ENCODE measurements at regions not wholly inside any gene's neighbourhood (a gene's known extent, or its start where the extent isn't known, plus 50 kb on each side); places are given as distances from the start of the nearest gene placed in this dataset.

DNA sequence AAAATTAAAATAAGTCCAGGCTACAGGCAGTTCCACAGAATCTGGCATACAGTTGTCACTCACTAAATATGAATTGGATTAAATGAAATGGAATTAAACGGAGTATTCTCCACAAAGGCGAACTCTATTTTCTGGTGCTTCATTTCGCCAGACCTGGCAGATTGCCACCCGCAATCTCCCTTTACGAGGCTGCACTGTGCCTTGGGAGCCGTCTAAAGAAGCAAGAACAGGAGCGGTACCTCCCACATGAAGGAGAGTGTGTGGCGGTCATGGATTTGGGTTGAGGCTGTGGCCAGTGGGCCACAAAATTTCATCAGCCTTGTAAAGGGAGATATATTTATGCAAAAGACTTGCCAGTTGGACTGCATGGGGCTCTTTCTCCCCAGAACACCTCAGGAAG is 151.0 kb downstream of the OSR1 start:
- in situ Hi-C loops (cut with MboI) = no loop called here
- no peak for DNase-seq
- H3K9ac ChIP-seq = no peak overlapping the region
- no peaks in the 10 kb centered on the region for H3F3A ChIP-seq (ENCODE audit: insufficient read depth)
- H3K27me3 ChIP-seq (replicated peaks; ENCODE audit: insufficient read depth) = no peaks in the 10 kb centered on the region
- H3K27ac ChIP-seq = no peak overlapping the region
- H3K4me1 ChIP-seq (ENCODE audit: insufficient read depth) = no peaks in the 10 kb centered on the region
- H3K36me3 ChIP-seq (ENCODE audit: low read depth) = no peaks in the 10 kb centered on the region
- no peaks in the 10 kb centered on the region for H3K9me2 ChIP-seq (ENCODE audit: insufficient read depth)
- TF ChIP-seq EZH2 (IDR thresholded peaks at IDR 0.05; ENCODE audit: insufficient read depth, poor library complexity, severe bottlenecking) (no peak), EZH2phosphoT487 (IDR thresholded peaks at IDR 0.05; ENCODE audit: insufficient read depth, low read depth) (no peak)
- H2AFZ ChIP-seq = no peak overlapping the region
- H3K79me2 ChIP-seq (ENCODE audit: insufficient read depth) = no peaks in the 10 kb centered on the region
- no peaks in the 10 kb centered on the region for H3K9me3 ChIP-seq (ENCODE audit: low read depth)
- WGBS, 2 experiments (ENCODE audit: low coverage in 1 of 2, low lambda C conversion rate in 2 of 2, missing lambda C conversion rate in 2 of 2) = 78 to 83% methylated on average over 8 of the region's 8 CpGs
- H4K20me1 ChIP-seq (ENCODE audit: insufficient read depth) = no peaks in the 10 kb centered on the region
- no peak overlapping the region for H3K4me3 ChIP-seq
- H3K4me2 ChIP-seq (ENCODE audit: unreplicated experiment) = no peak overlapping the region

- TF ChIP-seq EZH2 (IDR thresholded peaks at IDR 0.05; ENCODE audit: insufficient read depth, poor library complexity, severe bottlenecking) (no peak), EZH2phosphoT487 (IDR thresholded peaks at IDR 0.05; ENCODE audit: insufficient read depth, low read depth) (no peak)
- peak; percentile 11 for DNase-seq
- Histone ChIP-seq H3K79me2 (ENCODE audit: insufficient read depth) (no peaks in the 10 kb centered on the region), H3K4me3 (no peak overlapping the region), H3F3A (ENCODE audit: insufficient read depth) (no peaks in the 10 kb centered on the region), H3K4me2 (ENCODE audit: unreplicated experiment) (no peak overlapping the region), H2AFZ (no peak overlapping the region), H4K20me1 (ENCODE audit: insufficient read depth) (no peaks in the 10 kb centered on the region), H3K27me3 (replicated peaks; ENCODE audit: insufficient read depth) (no peaks in the 10 kb centered on the region), H3K9me2 (ENCODE audit: insufficient read depth) (no peaks in the 10 kb centered on the region), H3K27ac (no peak overlapping the region), H3K4me1 (ENCODE audit: insufficient read depth) (no peaks in the 10 kb centered on the region), H3K9me3 (ENCODE audit: low read depth) (no peaks in the 10 kb centered on the region), H3K9ac (no peak overlapping the region), H3K36me3 (ENCODE audit: low read depth) (no peaks in the 10 kb centered on the region)
- 55 to 56% methylated on average over 4 of the region's 4 CpGs for WGBS, 2 experiments (ENCODE audit: low coverage in 1 of 2, low lambda C conversion rate in 2 of 2, missing lambda C conversion rate in 2 of 2)
- in situ Hi-C loops (cut with MboI) = no loop called here
Measured at GRCh38 chr2:19205983-19206533, 152.4 kb downstream of the OSR1 start.

DNA sequence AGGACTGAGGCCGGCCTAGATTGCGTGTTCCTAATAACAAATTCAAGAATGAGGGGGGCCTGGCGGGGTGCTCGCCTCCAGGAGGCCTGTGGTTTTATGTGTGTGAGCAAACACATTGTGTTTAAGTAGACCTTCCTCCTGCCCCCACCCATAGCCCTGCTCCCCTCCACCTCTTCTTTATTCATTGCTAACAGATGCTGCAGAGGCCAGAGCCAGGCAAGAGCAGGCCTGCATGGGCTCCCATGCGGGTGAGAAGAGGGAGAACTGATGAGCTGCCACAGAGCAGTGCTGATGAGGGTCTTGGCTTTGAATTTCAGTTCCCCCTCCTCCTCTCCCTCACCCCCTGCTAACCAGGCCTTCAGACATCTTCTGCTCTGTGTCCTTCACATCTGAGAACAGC is 154.6 kb downstream of the OSR1 start:
- no peaks in the 10 kb centered on the region for H3K4me1 ChIP-seq (ENCODE audit: insufficient read depth)
- H3K79me2 ChIP-seq (ENCODE audit: insufficient read depth) = no peaks in the 10 kb centered on the region
- no peaks in the 10 kb centered on the region for H3K27me3 ChIP-seq (replicated peaks; ENCODE audit: insufficient read depth)
- H3K36me3 ChIP-seq (ENCODE audit: low read depth) = no peaks in the 10 kb centered on the region
- in situ Hi-C loops (cut with MboI) = no loop called here
- H4K20me1 ChIP-seq (ENCODE audit: insufficient read depth) = no peaks in the 10 kb centered on the region
- H3K9ac ChIP-seq = no peak overlapping the region
- no peaks in the 10 kb centered on the region for H3K9me3 ChIP-seq (ENCODE audit: low read depth)
- H3K27ac ChIP-seq = no peak overlapping the region
- 97 to 100% methylated on average over 4 to 5 of the region's 5 CpGs for WGBS, 2 experiments (ENCODE audit: low coverage in 1 of 2, low lambda C conversion rate in 2 of 2, missing lambda C conversion rate in 2 of 2)
- no peak overlapping the region for H3K4me3 ChIP-seq
- DNase-seq = no peak
- H3F3A ChIP-seq (ENCODE audit: insufficient read depth) = no peaks in the 10 kb centered on the region
- no peaks in the 10 kb centered on the region for H3K9me2 ChIP-seq (ENCODE audit: insufficient read depth)
- H2AFZ ChIP-seq = no peak overlapping the region
- TF ChIP-seq EZH2phosphoT487 (IDR thresholded peaks at IDR 0.05; ENCODE audit: insufficient read depth, low read depth) (no peak), EZH2 (IDR thresholded peaks at IDR 0.05; ENCODE audit: insufficient read depth, poor library complexity, severe bottlenecking) (no peak)
- no peak overlapping the region for H3K4me2 ChIP-seq (ENCODE audit: unreplicated experiment)

DNA sequence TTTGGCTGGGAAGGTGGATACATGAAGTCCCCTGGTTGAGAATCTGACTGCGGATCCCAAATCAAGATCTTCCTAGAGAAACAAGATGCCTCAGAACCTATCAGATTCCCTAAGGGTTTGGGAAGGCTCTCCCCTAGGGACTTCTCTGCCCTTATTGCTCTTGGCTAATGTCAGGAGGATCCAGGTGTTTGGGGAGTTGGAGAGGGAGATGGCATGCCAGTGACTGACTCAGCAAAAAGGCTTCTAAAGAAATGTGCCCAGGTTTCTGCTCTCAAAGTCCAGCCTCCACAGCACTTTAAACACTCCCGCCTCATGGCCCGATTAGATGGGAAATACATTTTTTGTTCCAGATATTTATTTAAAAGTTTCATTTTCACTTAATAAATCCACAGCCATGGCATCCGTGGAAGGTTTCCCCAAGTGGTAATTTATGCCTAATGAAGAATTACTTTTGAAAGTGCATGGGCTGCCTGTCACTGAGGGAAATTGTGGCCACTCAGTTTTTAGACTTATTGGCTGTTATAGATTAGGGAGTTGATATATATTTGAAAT is 156.4 kb downstream of the OSR1 start:
- H3K79me2 ChIP-seq (ENCODE audit: insufficient read depth) = no peaks in the 10 kb centered on the region
- no peak overlapping the region for H2AFZ ChIP-seq
- no peaks in the 10 kb centered on the region for H3K36me3 ChIP-seq (ENCODE audit: low read depth)
- H3K27me3 ChIP-seq (replicated peaks; ENCODE audit: insufficient read depth) = no peaks in the 10 kb centered on the region
- H4K20me1 ChIP-seq (ENCODE audit: insufficient read depth) = no peaks in the 10 kb centered on the region
- no peaks in the 10 kb centered on the region for H3F3A ChIP-seq (ENCODE audit: insufficient read depth)
- no peaks in the 10 kb centered on the region for H3K4me1 ChIP-seq (ENCODE audit: insufficient read depth)
- peaks cover 7% of the 10 kb centered on the region for H3K9me3 ChIP-seq (ENCODE audit: low read depth)
- H3K9ac ChIP-seq = no peak overlapping the region
- in situ Hi-C loops (cut with MboI) = no loop called here
- no peak for TF ChIP-seq EZH2 (IDR thresholded peaks at IDR 0.05; ENCODE audit: insufficient read depth, poor library complexity, severe bottlenecking)
- TF ChIP-seq EZH2phosphoT487 (IDR thresholded peaks at IDR 0.05; ENCODE audit: insufficient read depth, low read depth) = no peak
- H3K9me2 ChIP-seq (ENCODE audit: insufficient read depth) = no peaks in the 10 kb centered on the region
- no peak overlapping the region for H3K27ac ChIP-seq
- DNase-seq = no peak
- H3K4me2 ChIP-seq (ENCODE audit: unreplicated experiment) = no peak overlapping the region
- 71 to 73% methylated on average over 4 of the region's 4 CpGs for WGBS, 2 experiments (ENCODE audit: low coverage in 1 of 2, low lambda C conversion rate in 2 of 2, missing lambda C conversion rate in 2 of 2)
- H3K4me3 ChIP-seq = no peak overlapping the region
